HG02610 (cell line): ENCODE measurements at regions not wholly inside any gene's neighbourhood (a gene's known extent, or its start where the extent isn't known, plus 50 kb on each side); places are given as distances from the start of the nearest gene placed in this dataset.
A peak's percentile ranks its signal among the peaks of the same experiment; 100 is the strongest.

Experiments used
- ATAC-seq: cut with Tn5 transposase; IDR thresholded peaks from one replicate; pipeline ENCODE4 v1.9.1; 2021; ENCODE audit warnings: mild to moderate bottlenecking, moderate library complexity; ENCODE audit not compliant: unreplicated experiment

- no peak for ATAC-seq
These were observed 149.7 kb downstream of the CAAP1 start for GRCh38 chr9:26742828-26743476.

DNA sequence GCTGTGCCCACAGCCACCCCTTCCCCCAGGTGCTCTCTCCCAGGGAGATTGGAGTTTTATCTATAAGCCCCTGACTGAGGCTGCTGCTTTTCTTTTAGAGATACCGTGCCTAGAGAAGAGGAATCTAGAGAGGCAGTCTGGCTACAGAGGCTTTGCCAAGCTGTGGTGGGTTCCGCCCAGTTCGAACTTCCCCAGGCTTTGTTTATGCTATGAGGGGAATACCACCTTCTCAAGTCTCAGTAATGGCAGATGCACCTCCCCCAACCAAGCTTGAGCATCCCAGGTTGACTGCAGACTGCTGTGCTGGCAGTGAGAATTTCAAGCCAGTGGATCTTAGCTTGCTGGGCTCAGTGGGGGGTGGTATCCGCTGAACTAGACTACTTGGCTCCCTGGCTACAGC is 157.4 kb downstream of the CAAP1 start:
- no peak for ATAC-seq

GRCh38 chr9:26729187-26729586 is 163.4 kb downstream of the CAAP1 start:
- no peak for ATAC-seq

GRCh38 chr9:26727471-26727870 is 165.1 kb downstream of the CAAP1 start:
- ATAC-seq: peak; percentile 71

GRCh38 chr9:26725573-26725972 is 167.0 kb downstream of the CAAP1 start:
- no peak for ATAC-seq

DNA sequence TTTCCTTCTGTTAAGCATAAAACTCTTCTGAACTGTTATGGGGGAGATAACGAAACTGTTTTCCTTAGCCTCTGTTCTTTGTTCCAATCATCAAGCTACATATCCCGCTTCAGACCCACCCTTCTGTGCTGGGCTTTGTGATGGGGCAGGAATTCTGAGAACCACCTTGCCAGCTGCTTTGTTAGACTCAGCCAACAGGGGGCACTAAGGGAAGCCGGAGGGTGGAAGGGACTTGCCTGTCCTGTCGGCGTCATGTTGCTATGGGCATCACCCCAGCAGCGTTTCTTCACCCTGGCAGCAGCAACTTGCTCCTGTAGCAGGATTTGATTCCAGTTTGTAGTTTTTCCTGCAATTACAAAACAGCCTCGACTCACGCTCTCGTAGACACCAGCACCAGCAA is 169.1 kb downstream of the CAAP1 start:
- ATAC-seq: peak; percentile 74

DNA sequence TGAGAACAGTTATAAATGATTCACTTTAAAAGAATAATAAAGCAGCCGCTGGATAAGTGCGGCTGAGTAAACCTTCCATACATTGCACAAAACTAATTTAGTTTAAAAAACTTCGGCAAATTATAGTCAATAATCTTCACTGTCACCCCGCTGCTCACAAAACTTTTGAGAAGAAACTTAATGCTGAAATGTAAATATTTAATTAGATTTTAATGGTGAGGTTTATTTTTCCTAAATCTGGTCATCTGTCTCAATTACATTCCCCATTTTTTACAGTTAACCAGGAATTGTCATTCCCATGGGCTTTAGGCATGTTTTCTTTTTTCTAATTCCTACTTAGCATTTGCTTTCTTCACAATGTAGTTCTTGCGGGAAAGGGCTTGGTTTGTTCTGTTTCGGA is 169.8 kb downstream of the CAAP1 start:
- ATAC-seq: no peak

DNA sequence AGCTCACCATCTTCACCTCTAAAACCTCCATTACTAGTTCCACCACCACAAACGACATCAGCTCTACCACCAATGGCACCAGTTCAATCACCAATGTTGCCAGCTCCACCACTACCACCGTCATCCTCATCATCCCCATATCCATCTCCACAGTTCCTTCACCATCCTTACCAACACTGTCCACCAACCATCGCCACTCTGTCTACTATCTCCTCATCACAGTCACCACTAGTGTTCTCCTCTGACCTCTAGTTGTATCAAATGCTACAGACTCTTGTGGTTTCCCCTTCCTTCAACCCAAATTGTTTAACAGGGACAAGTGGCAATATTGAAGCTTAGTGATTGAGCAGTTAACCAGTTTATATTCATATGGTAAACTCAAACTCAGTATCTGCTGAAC is 182.6 kb downstream of the CAAP1 start:
- no peak for ATAC-seq

DNA sequence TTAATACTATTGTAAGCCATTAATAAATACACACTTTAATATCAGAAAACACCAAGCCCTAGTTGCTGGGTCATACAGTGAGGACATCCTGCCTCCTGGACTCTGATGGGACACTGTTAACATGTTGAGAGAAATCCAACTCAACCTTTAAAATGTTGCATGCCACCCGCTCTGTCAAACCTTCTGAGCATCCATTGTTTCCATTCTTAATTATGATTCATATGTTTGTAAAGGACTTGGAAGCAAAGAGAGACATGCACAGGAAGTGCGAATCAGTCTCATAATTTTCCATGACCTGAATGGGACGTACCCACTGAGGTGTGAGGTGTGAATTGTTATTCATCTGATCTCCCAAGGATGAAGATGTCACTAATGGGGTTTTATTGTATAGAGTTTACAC is 186.4 kb downstream of the CAAP1 start:
- ATAC-seq: no peak

DNA sequence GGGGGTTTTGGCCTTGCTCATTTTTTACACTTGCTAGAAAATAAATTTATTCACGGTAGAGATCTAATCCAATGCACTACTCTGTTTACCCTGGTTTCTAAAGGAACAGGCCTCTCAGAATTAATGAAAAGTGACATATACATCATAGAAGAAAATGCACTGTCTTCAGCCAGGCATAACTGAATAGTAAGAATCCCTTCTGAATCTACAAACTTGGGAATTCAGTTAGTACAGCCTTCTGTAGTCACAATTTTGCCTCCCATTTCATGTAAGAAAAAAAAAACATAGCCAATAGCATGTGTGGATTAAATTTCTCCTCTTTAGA is 197.3 kb downstream of the CAAP1 start:
- ATAC-seq: no peak

GRCh38 chr9:26694381-26695297 is 198.0 kb downstream of the CAAP1 start:
- no peak for ATAC-seq

DNA sequence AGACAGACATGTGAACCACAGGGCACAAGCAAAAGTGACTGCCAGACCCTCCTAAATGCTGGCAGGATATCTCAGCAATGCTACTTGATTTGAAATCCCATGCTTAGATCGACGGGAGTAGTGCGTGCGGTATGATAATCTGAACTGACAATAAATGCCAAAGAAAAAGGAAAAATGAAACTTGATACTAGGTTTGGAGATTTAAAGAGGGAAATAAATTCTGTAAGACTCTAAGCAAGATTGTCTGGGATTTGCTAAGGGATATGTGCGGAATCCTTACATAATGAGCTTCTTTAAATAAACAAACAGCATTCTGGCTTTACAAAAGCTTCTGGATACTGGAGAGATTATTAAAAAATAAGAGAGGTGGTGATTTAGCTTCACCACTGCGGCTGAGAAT is 203.6 kb downstream of the CAAP1 start:
- ATAC-seq: no peak

DNA sequence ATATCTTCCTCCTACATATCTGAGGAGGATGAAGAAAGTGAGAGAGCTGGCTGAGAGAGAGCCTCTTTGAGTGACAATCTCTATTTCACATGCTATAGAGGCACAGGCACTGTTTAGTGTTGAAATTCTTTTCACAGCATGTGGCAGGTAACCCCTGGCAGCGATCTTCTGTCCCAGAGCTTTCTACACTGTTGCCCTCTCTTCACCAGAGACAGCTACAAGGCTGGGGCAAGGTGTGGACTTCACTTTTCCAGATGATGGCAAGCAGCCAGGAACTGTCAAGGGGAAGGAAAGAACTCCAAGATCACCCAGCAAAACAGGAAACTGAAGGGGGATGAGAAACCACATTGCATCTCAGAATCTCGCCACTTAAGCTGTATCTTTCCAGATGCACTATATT is 205.2 kb downstream of the CAAP1 start:
- no peak for ATAC-seq

- ATAC-seq: no peak
These were observed 206.8 kb downstream of the CAAP1 start for GRCh38 chr9:26685818-26686217.

GRCh38 chr9:26684029-26684428 is 208.6 kb downstream of the CAAP1 start:
- ATAC-seq: no peak

DNA sequence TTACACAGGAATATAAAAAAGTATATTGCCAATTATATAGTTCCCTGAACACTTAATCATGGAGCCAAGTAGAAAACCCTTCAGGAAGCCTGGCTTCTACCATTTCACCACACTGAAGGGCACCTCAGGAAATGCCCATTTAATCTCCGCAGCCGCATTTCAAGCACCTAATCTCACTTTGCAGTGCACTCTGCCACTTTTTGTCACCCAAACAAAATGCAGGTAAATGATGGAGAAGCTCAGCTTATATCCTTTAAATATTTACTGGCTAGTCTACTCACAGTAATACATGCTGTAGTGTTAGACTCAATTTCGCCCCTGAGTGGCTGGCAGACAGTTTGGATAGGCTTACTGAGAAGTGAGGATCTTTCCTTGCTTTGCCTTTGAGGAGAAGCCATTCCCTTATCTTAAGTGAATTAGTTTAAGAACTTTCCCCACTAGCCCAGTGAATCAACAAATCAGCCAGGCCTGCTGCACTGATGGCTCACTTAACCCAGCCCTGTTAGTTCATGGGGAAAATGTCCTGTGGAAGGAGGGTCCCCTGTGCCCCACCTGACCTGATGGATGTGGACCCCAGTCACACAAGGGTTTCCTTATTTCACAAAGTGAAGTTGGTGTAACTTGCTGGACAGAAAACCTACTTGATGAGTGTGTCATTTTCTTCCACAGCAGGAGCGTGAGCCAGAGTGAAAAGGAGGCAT is 209.7 kb downstream of the CAAP1 start:
- ATAC-seq: no peak

DNA sequence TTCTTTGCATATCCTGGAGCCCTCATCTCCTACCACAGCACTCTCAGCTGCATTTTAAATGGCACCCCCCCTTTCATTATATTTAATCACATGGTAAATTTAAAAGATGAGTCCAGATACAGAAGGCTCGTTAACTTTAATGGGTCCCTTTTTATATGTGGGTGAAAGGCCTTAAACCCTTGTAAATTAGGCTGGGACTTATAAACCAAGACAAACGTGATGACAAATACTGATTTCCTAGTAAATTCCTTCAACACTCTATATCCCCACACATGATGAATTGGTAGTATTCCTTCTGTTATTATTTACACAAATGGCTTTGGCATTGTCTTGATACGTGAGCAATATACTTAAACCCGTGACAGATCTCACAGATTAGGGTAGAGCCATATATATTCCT is 210.6 kb downstream of the CAAP1 start:
- no peak for ATAC-seq

DNA sequence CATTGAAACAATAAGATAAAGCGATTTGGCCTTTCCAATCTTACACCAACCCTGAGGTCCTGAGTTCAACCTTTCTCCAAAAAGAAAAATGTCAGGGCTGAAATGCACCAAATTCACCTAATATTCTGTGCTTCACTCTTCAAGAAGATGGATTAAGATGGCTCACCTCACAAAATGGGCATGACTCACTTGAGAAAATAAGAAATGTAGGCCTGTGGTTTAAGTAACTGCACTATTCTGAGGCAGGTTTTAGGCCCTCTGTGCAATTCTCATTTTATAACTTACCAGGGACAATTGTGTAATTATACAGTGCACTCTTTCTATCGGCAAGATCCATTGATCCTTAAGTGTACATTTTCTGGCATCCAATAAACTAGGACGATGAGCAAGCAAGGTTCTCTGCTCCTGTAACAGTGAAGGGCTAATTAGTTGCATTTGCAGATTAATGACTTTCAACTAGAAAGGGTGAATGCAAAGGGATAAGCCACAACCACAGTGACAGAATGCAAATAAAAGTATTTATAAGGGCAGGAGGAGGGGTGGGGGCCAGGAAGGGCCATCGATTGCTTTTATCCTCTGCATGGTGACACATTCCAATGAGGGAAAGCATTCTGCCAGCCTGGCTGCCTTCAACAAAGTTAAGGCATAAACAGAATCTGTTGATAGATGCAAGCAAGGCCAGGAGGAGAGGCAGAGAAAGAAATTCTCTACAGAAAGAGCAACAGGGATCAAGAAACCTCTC is 214.5 kb downstream of the CAAP1 start:
- no peak for ATAC-seq

GRCh38 chr9:26675035-26675434 is 217.6 kb downstream of the CAAP1 start:
- no peak for ATAC-seq

DNA sequence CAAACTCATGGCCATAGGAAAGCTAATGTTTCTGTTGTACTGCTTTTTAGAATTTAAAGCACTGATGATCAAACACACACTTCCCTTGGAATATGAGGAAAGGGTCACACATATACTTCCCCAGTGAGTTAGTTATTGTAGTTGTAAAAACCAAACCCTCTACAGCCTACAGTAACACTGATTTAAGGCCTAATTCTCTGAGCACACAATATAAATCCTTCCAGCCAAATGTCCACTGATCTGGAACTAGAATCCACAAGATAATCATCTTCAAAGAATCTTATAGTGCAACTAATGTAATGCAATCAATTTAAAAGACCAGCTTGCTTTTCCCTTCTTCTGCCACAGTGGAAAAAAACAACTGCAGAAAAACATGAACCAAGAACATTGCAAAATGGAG is 219.3 kb downstream of the CAAP1 start:
- no peak for ATAC-seq
